ENCODE measurements at regions not wholly inside any gene's neighbourhood (a gene's known extent, or its start where the extent isn't known, plus 50 kb on each side); places are given as distances from the start of the nearest gene placed in this dataset.

DNA sequence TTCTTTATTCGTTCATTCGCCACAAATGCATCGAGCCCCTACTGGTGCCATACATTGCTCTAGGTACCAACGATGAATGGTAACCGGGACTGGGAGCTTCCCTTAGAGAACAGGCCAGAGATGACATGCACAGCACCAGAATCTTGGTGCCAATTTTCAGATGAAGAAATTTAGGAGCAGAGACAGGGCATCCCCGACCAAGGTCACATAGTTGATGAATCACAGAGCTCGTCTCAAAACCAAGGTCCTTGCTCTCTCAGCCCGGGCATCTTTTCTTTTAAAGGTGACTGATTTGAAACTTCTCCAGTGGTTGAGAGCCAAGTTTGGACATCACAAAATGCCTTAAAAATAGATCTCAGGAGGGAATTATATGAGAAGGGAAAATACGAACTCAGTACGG is 73.2 kb upstream of the C16orf82 start:
- Histone ChIP-seq H3K27ac (ENCODE audit: low read length) (no peak overlapping the region), H3K27me3 (ENCODE audit: control insufficient read depth, insufficient read depth, low read length) (no peaks in the 10 kb centered on the region), H3K9me3 (ENCODE audit: control insufficient read depth, insufficient read depth, low read length) (no peaks in the 10 kb centered on the region), H3K4me1 (ENCODE audit: control insufficient read depth, insufficient read depth, low read length) (no peaks in the 10 kb centered on the region), H3K4me3 (ENCODE audit: low read length) (no peak overlapping the region), H3K36me3 (ENCODE audit: control insufficient read depth, insufficient read depth, low read length) (no peaks in the 10 kb centered on the region)
- WGBS (ENCODE audit: insufficient coverage, insufficient read length): no CpG with 5 or more reads among the region's 10 CpGs
- DNase-seq (ENCODE audit: low read depth, low spot score): no peak

DNA sequence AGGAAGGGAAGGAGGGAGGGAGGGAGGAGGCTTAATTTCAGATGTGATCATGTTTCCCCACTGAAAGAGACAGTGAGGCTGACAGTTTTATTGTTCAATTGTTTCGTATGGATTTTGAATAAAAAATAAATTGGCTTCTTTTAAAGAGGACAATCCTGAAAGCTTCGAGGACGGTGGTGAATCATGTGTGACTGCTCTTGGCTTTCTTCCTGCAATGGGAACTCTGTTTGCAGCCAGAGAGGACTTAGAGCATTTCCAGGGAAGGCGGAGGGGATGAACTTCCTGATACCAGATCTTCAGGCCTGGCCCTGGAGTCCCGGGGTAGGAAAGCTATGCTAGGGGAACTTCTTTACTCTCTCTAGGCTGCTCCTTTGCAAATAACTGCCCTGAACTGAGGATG is 72.8 kb upstream of the C16orf82 start:
- H3K36me3 ChIP-seq (ENCODE audit: control insufficient read depth, insufficient read depth, low read length): no peaks in the 10 kb centered on the region
- WGBS (ENCODE audit: insufficient coverage, insufficient read length): no CpG with 5 or more reads among the region's 5 CpGs
- H3K27me3 ChIP-seq (ENCODE audit: control insufficient read depth, insufficient read depth, low read length): no peaks in the 10 kb centered on the region
- H3K4me3 ChIP-seq (ENCODE audit: low read length): no peak overlapping the region
- H3K27ac ChIP-seq (ENCODE audit: low read length): no peak overlapping the region
- H3K4me1 ChIP-seq (ENCODE audit: control insufficient read depth, insufficient read depth, low read length): no peaks in the 10 kb centered on the region
- DNase-seq (ENCODE audit: low read depth, low spot score): no peak
- no peaks in the 10 kb centered on the region for H3K9me3 ChIP-seq (ENCODE audit: control insufficient read depth, insufficient read depth, low read length)

DNA sequence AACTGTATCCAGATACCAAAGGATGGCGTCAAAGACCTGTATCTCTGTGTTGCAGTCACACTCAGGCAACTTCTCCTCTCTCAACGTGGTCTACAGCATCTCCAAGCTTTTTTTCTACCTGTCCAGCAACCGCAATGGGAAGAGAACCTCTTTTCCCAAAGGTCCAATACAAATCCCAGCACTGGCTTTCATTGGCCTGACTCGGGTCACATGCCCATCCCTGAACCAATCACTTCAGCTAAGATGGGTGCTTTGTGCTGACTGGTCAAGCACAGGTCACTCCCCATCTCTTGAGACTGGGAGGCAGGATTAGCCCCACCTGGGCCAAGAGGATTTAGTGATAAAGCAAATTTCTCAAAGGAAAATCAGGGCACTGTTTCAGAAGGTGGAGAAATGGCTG is 71.2 kb upstream of the C16orf82 start:
- Histone ChIP-seq H3K4me3 (ENCODE audit: low read length) (no peak overlapping the region), H3K4me1 (ENCODE audit: control insufficient read depth, insufficient read depth, low read length) (no peaks in the 10 kb centered on the region), H3K36me3 (ENCODE audit: control insufficient read depth, insufficient read depth, low read length) (no peaks in the 10 kb centered on the region), H3K27me3 (ENCODE audit: control insufficient read depth, insufficient read depth, low read length) (no peaks in the 10 kb centered on the region), H3K27ac (ENCODE audit: low read length) (no peak overlapping the region), H3K9me3 (ENCODE audit: control insufficient read depth, insufficient read depth, low read length) (no peaks in the 10 kb centered on the region)
- no peak for DNase-seq (ENCODE audit: low read depth, low spot score)
- no CpG with 5 or more reads among the region's 4 CpGs for WGBS (ENCODE audit: insufficient coverage, insufficient read length)

DNA sequence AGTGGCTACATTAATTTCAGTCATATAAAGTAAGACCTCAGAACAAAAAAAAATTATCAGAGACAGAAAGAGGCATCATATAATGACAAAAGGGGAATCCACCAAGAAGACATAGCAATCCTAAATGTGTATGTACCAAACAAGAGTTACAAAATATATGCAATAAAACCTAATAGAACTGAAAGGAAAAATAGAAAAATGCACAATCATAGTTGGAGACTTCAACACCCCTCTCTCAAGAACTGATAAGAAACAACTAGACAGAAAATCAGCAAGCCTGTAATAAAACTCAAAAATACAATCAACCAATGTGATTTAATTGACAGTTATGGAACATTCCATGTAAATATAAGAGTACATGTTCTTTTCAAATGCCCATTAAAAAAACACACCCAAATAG is 61.3 kb upstream of the C16orf82 start:
- H3K36me3 ChIP-seq (ENCODE audit: control insufficient read depth, insufficient read depth, low read length): no peaks in the 10 kb centered on the region
- H3K4me3 ChIP-seq (ENCODE audit: low read length): no peak overlapping the region
- no peaks in the 10 kb centered on the region for H3K27me3 ChIP-seq (ENCODE audit: control insufficient read depth, insufficient read depth, low read length)
- DNase-seq (ENCODE audit: low read depth, low spot score): no peak
- no peak overlapping the region for H3K27ac ChIP-seq (ENCODE audit: low read length)
- H3K9me3 ChIP-seq (ENCODE audit: control insufficient read depth, insufficient read depth, low read length): no peaks in the 10 kb centered on the region
- no peaks in the 10 kb centered on the region for H3K4me1 ChIP-seq (ENCODE audit: control insufficient read depth, insufficient read depth, low read length)

All from iPS DF 6.9 (cell line).